Body of pancreas (tissue), 4 donors: ENCODE measurements at regions not wholly inside any gene's neighbourhood (a gene's known extent, or its start where the extent isn't known, plus 50 kb on each side); places are given as distances from the start of the nearest gene placed in this dataset.

ENCODE experiments used
- ATAC-seq: fragments of 150-250 bp; one replicate; pipeline ENCODE4 v1.9.1; 2016
- DNase-seq, 4 donors: peaks; one replicate each; pipeline ENCODE4 v3.0.0-alpha.2; 2019
- H3K27ac ChIP-seq, 4 donors: fragments of 200-600 bp; sonication (generic); 1 replicate in 3 of 4; 2 replicates in 1 of 4; pipeline versions ENCODE4 v1.5.1 to v1.6.1; 2016 to 2019; ENCODE audit warnings: mild to moderate bottlenecking in 1 of 4, mixed read lengths in 1 of 4, moderate library complexity in 1 of 4
- H3K27me3 ChIP-seq, 2 donors: fragments of 200-600 bp; sonication (generic); one replicate each; pipeline ENCODE4 v1.6.0; 2016; ENCODE audit warnings: mild to moderate bottlenecking in 1 of 2
- H3K36me3 ChIP-seq, 2 donors: fragments of 200-600 bp; sonication (generic); replicated peaks in 1 of 2; 2 replicates each; pipeline ENCODE4 v1.5.1; 2016; ENCODE audit warnings: low read depth in 2 of 2; ENCODE audit not compliant: insufficient read depth in 1 of 2
- H3K4me1 ChIP-seq: fragments of 200-600 bp; sonication (generic); one replicate; pipeline ENCODE4 v1.6.0; 2016
- H3K4me3 ChIP-seq, 2 donors: fragments of 200-600 bp; sonication (generic); 1 replicate in 1 of 2; 2 replicates in 1 of 2; pipeline ENCODE4 v1.5.1; 2016 to 2019
- H3K9me3 ChIP-seq, 3 donors: fragments of 200-600 bp; sonication (generic); 1 replicate in 2 of 3; 2 replicates in 1 of 3; pipeline ENCODE4 v1.5.1; 2016
- CTCF ChIP-seq, 7 experiments: fragments of 450-650 bp in 4 of 7; fragments of 200-600 bp in 3 of 7; sonication (generic) in 3 of 7; IDR thresholded peaks; one replicate each; pipeline ENCODE4 v1.5.1; 2016 to 2019; ENCODE audit warnings: antibody characterized with exemption in 7 of 7
- POLR2A ChIP-seq, 3 donors: fragments of 450-650 bp; IDR thresholded peaks; one replicate each; pipeline ENCODE4 v1.6.1; 2016; ENCODE audit warnings: antibody characterized with exemption in 3 of 3, mild to moderate bottlenecking in 2 of 3
- WGBS, 2 donors: methylation state at CpG; one replicate each; pipeline ENCODE4 v1.1.5; 2017; 5-methylcytosine and 5-hydroxymethylcytosine counted together
- intact Hi-C: fragments of 100-400 bp; cut with DNase I; formaldehyde crosslinking; loops from one replicate; pipeline ENCODE4 v1.15.1; 2023

- Histone ChIP-seq H3K4me1 (no peaks in the 10 kb centered on the region), H3K36me3 (no peaks in the 10 kb centered on the region), H3K9me3 (no peaks in the 10 kb centered on the region), H3K27me3 (no peaks in the 10 kb centered on the region), H3K27ac (no peak overlapping the region), H3K4me3 (no peak overlapping the region)
- DNase-seq = no peak
- 58 to 65% methylated on average over 3 of the region's 3 CpGs for WGBS, 2 donors
- intact Hi-C loops = no loop called here
- TF ChIP-seq POLR2A (IDR thresholded peaks at IDR 0.05) = no peak
- no peak for TF ChIP-seq CTCF (IDR thresholded peaks at IDR 0.05)
- no peak for ATAC-seq
Observed at GRCh38 chr7:85833066-85833465, 646.2 kb upstream of the SEMA3D start.

DNA sequence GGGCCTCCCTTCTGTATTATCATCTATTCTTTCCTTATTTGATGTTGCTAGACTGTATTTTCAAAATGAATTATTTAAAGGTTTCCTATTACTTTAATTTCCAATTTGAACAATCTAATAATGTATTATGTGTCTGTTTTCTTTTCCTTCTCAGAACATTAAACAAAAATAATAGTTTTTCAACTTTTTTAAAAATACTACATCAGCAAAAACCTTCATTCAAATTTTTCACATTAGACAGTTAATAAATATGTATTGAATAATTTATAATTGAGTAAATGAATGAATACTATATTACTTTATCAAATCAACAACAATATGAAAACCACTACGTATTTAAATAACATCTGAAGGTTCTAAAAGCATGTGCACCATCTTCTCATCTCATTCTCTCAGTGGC lies 644.1 kb upstream of the SEMA3D start:
- Histone ChIP-seq H3K36me3 (no peaks in the 10 kb centered on the region), H3K27me3 (no peaks in the 10 kb centered on the region), H3K4me3 (no peak overlapping the region), H3K4me1 (no peaks in the 10 kb centered on the region), H3K27ac (no peak overlapping the region), H3K9me3 (no peaks in the 10 kb centered on the region)
- intact Hi-C loops = no loop called here
- DNase-seq (no peak), ATAC-seq (no peak)
- 49 to 57% methylated on average over 1 of the region's 1 CpG for WGBS, 2 donors
- TF ChIP-seq CTCF (IDR thresholded peaks at IDR 0.05) (no peak), POLR2A (IDR thresholded peaks at IDR 0.05) (no peak)

DNA sequence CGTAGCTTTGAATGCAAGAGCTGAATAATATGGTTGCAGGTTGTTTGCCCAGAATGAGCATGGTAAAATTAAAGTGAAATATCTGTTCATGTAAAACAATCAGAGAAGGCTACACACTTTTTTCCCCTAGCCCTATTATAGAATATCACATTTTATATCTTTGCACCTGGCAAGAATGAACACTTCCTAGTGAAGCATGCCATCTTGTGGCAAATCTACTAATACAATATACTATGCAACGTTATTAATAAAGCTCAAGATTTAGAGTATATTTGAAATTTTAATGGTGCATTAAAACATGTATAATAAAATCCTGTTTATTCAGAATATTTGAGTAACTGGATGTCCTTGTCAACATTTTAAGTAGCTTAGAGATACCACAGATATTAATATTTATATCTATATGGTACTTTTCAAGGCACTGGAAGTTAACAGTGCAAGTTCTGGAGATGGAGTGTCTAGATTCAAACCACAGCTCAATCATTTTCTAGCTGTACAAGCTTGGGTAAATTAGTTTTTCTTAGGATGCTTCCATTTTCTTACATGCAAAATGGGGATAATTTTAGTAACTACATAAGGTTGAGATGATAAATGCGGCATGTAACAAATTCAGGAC lies 643.1 kb upstream of the SEMA3D start:
- Histone ChIP-seq H3K27me3 (no peaks in the 10 kb centered on the region), H3K4me3 (no peak overlapping the region), H3K36me3 (no peaks in the 10 kb centered on the region), H3K4me1 (no peaks in the 10 kb centered on the region), H3K9me3 (no peaks in the 10 kb centered on the region), H3K27ac (no peak overlapping the region)
- DNase-seq = no peak
- intact Hi-C loops = no loop called here
- TF ChIP-seq POLR2A (IDR thresholded peaks at IDR 0.05) (no peak), CTCF (IDR thresholded peaks at IDR 0.05) (peak in 5 of 7 experiments; percentile 8 to 34 (median 28))
- no peak for ATAC-seq
- 56 to 62% methylated on average over 3 of the region's 3 CpGs for WGBS, 2 donors

DNA sequence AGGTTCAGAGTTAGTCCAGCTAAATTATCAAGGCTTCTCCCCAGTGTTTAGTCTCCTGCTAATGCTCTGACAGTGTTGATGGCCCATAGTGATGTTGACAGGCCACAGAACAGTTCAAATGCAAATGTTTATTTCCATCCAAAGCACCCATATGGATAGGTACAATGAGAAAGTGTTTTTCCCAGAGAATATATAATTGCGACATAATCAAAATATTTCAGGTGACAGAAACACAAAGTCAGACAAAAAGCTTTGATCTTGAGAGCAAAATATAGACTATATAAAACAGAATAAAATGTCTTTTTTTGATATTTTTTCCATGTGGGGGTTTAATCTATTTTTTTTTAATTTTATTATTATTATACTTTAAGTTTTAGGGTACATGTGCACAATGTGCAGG lies 642.3 kb upstream of the SEMA3D start:
- Histone ChIP-seq H3K36me3 (no peaks in the 10 kb centered on the region), H3K4me3 (no peak overlapping the region), H3K27me3 (no peaks in the 10 kb centered on the region), H3K9me3 (no peaks in the 10 kb centered on the region), H3K4me1 (no peaks in the 10 kb centered on the region), H3K27ac (no peak overlapping the region)
- WGBS, 2 donors = 89 to 90% methylated on average over 1 of the region's 1 CpG
- no peak for TF ChIP-seq CTCF (IDR thresholded peaks at IDR 0.05)
- TF ChIP-seq POLR2A (IDR thresholded peaks at IDR 0.05) = no peak
- no peak for ATAC-seq
- intact Hi-C loops = no loop called here
- DNase-seq = no peak

GRCh38 chr7:85828614-85829013 lies 641.8 kb upstream of the SEMA3D start:
- ATAC-seq (no peak), DNase-seq (no peak)
- Histone ChIP-seq H3K9me3 (no peaks in the 10 kb centered on the region), H3K4me3 (no peak overlapping the region), H3K4me1 (no peaks in the 10 kb centered on the region), H3K27me3 (no peaks in the 10 kb centered on the region), H3K36me3 (no peaks in the 10 kb centered on the region), H3K27ac (no peak overlapping the region)
- WGBS, 2 donors = 50 to 51% methylated on average over 2 of the region's 2 CpGs
- intact Hi-C loops = no loop called here
- TF ChIP-seq CTCF (IDR thresholded peaks at IDR 0.05) = no peak
